HUES6 (cell line): ENCODE measurements at regions not wholly inside any gene's neighbourhood (a gene's known extent, or its start where the extent isn't known, plus 50 kb on each side); places are given as distances from the start of the nearest gene placed in this dataset.

Experiments used
- H3K27ac ChIP-seq: 2 replicates; pipeline ENCODE4 v1.7.0; 2013; ENCODE audit warnings: low read depth, mild to moderate bottlenecking, low read length, inconsistent platforms
- H3K27me3 ChIP-seq: 2 replicates; pipeline ENCODE4 v1.6.1; 2013; ENCODE audit warnings: low read length; ENCODE audit not compliant: control insufficient read depth, insufficient read depth
- H3K36me3 ChIP-seq: 2 replicates; pipeline ENCODE4 v1.6.1; 2013; ENCODE audit warnings: low read length; ENCODE audit not compliant: control insufficient read depth, insufficient read depth
- H3K4me1 ChIP-seq: 2 replicates; pipeline ENCODE4 v1.6.1; 2013; ENCODE audit warnings: low read length; ENCODE audit not compliant: control insufficient read depth, insufficient read depth
- H3K4me3 ChIP-seq: 2 replicates; pipeline ENCODE4 v1.5.1; 2013; ENCODE audit warnings: low read depth, low read length
- H3K9ac ChIP-seq: one replicate; pipeline ENCODE4 v1.6.1; 2013; ENCODE audit warnings: mild to moderate bottlenecking, low read length
- H3K9me3 ChIP-seq: 2 replicates; pipeline ENCODE4 v1.6.1; 2013; ENCODE audit warnings: low read depth, low read length; ENCODE audit not compliant: control insufficient read depth, insufficient read depth

DNA sequence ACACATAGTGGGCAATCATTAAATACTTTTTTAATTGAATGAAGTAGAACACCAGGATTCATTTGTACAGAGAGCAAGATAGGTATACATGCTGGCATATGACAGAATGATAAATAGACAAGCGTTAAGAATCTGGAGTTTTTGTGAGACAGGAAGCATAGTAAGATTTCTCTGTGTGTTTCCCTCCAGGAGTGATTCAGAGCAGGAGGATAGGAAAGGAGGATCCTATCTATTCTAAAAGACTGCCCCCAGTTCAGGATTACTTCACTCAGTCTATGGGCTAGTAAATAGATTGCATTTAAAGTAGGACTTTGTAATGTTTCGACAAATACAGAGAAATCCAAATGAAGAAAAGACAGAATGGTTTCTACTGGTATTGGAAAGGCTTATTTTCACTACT, 423.7 kb downstream of the PDGFC start:
- H3K4me1 ChIP-seq, result no peaks in the 10 kb centered on the region
- no peak overlapping the region for H3K27ac ChIP-seq
- no peaks in the 10 kb centered on the region for H3K27me3 ChIP-seq
- no peak overlapping the region for H3K9ac ChIP-seq
- no peak overlapping the region for H3K4me3 ChIP-seq
- no peaks in the 10 kb centered on the region for H3K36me3 ChIP-seq
- H3K9me3 ChIP-seq, result no peaks in the 10 kb centered on the region

GRCh38 chr4:156547439-156547838, 424.2 kb downstream of the PDGFC start:
- no peaks in the 10 kb centered on the region for H3K36me3 ChIP-seq
- no peak overlapping the region for H3K27ac ChIP-seq
- no peaks in the 10 kb centered on the region for H3K4me1 ChIP-seq
- H3K9me3 ChIP-seq, result no peaks in the 10 kb centered on the region
- no peak overlapping the region for H3K4me3 ChIP-seq
- no peak overlapping the region for H3K9ac ChIP-seq
- H3K27me3 ChIP-seq, result no peaks in the 10 kb centered on the region

- H3K27me3 ChIP-seq, result no peaks in the 10 kb centered on the region
- H3K36me3 ChIP-seq, result no peaks in the 10 kb centered on the region
- no peak overlapping the region for H3K4me3 ChIP-seq
- no peak overlapping the region for H3K27ac ChIP-seq
- no peak overlapping the region for H3K9ac ChIP-seq
- no peaks in the 10 kb centered on the region for H3K9me3 ChIP-seq
- no peaks in the 10 kb centered on the region for H3K4me1 ChIP-seq
These were observed 426.4 kb downstream of the PDGFC start for GRCh38 chr4:156545003-156545785.

- H3K36me3 ChIP-seq, result no peaks in the 10 kb centered on the region
- no peaks in the 10 kb centered on the region for H3K4me1 ChIP-seq
- H3K9me3 ChIP-seq, result no peaks in the 10 kb centered on the region
- H3K9ac ChIP-seq, result no peak overlapping the region
- H3K27me3 ChIP-seq, result no peaks in the 10 kb centered on the region
- H3K4me3 ChIP-seq, result no peak overlapping the region
- H3K27ac ChIP-seq, result no peak overlapping the region
These were observed 432.2 kb downstream of the PDGFC start for GRCh38 chr4:156539376-156539775.

DNA sequence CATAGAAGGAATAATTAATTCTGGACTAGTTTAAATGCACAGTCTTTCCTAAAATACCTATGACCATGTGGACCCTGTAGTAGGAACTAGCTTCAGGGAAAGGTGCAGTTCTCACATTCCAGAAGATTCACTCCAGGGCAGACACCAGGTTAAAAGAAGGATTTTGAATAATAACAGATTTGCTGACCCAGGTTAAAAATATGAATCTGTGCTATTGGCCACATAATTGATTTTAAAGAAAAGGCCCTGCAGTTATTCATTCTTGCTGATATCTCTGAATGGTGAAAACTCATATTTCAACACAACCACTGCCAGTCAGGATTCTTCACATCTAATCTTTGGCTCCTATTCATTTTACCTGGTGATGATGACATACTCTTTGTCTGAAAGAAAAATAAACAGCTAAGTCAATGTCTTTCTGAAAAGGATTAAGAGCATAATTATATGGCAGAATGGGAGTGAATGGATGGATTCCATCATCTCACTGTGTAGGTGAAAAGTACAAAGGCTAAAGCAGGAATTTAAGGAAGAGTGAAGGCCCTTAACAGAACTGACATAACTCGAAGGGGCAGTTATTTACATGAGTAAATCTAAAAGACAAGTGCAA, 432.8 kb downstream of the PDGFC start:
- no peaks in the 10 kb centered on the region for H3K9me3 ChIP-seq
- H3K36me3 ChIP-seq, result no peaks in the 10 kb centered on the region
- H3K27me3 ChIP-seq, result no peaks in the 10 kb centered on the region
- H3K27ac ChIP-seq, result no peak overlapping the region
- H3K9ac ChIP-seq, result no peak overlapping the region
- no peak overlapping the region for H3K4me3 ChIP-seq
- no peaks in the 10 kb centered on the region for H3K4me1 ChIP-seq

- no peak overlapping the region for H3K9ac ChIP-seq
- no peaks in the 10 kb centered on the region for H3K36me3 ChIP-seq
- H3K27ac ChIP-seq, result no peak overlapping the region
- no peaks in the 10 kb centered on the region for H3K27me3 ChIP-seq
- no peaks in the 10 kb centered on the region for H3K9me3 ChIP-seq
- H3K4me1 ChIP-seq, result no peaks in the 10 kb centered on the region
- H3K4me3 ChIP-seq, result no peak overlapping the region
These were observed 433.4 kb downstream of the PDGFC start for GRCh38 chr4:156538210-156538609.

- Histone ChIP-seq H3K9ac (no peak overlapping the region), H3K36me3 (no peaks in the 10 kb centered on the region), H3K27me3 (no peaks in the 10 kb centered on the region)
These were observed 434.3 kb downstream of the PDGFC start for GRCh38 chr4:156537286-156537685.

GRCh38 chr4:156536661-156537060, 434.9 kb downstream of the PDGFC start:
- Histone ChIP-seq H3K9ac (no peak overlapping the region), H3K27me3 (no peaks in the 10 kb centered on the region), H3K9me3 (no peaks in the 10 kb centered on the region), H3K27ac (no peak overlapping the region), H3K4me3 (no peak overlapping the region), H3K4me1 (no peaks in the 10 kb centered on the region), H3K36me3 (no peaks in the 10 kb centered on the region)

More at GRCh38 chr4:156537286-156537685, 434.3 kb downstream of the PDGFC start:
- no peaks in the 10 kb centered on the region for H3K9me3 ChIP-seq
- no peak overlapping the region for H3K27ac ChIP-seq
- H3K4me1 ChIP-seq, result no peaks in the 10 kb centered on the region
- H3K4me3 ChIP-seq, result no peak overlapping the region

DNA sequence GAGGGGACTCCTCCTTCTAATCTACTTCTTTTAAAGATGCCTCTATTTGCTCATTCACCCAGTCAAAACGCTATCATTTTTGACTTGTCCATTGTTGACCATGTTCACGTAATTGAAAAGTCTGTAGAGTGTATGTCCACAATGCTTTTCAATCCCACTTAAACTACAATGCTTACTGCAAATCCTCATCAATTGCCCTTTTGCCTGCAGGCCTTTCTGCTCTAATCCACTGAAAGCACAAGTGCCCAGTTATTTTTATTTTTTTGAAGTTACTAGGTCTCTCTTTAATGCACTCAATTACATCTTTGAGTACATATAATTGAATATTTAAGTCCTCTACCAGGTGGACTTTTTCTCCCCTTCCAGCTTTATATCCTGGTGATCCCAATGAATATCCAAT, 437.4 kb downstream of the PDGFC start:
- H3K27ac ChIP-seq, result no peak overlapping the region
- no peaks in the 10 kb centered on the region for H3K9me3 ChIP-seq
- H3K27me3 ChIP-seq, result no peaks in the 10 kb centered on the region
- H3K9ac ChIP-seq, result no peak overlapping the region
- no peaks in the 10 kb centered on the region for H3K4me1 ChIP-seq
- no peaks in the 10 kb centered on the region for H3K36me3 ChIP-seq
- H3K4me3 ChIP-seq, result no peak overlapping the region

DNA sequence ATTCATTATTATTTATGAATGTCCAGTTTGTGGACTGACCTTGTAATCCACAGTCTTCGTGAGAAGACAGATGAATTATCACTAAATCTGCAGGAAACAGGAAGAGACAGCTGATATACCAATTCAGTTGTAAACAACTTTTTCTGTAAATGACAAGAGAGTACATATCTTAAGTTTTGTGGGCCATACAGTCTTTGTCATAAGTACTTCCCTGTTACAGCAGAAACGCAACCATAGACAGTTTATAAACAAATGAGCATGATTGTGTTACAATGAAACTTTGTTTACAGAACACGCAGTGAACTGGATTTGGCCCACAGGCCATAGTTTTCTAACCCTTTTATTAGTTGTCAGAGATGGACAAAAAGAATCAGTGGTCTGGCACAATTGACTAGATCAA, 443.4 kb downstream of the PDGFC start:
- no peak overlapping the region for H3K27ac ChIP-seq
- H3K36me3 ChIP-seq, result no peaks in the 10 kb centered on the region
- H3K4me3 ChIP-seq, result no peak overlapping the region
- H3K4me1 ChIP-seq, result no peaks in the 10 kb centered on the region
- H3K27me3 ChIP-seq, result no peaks in the 10 kb centered on the region
- no peak overlapping the region for H3K9ac ChIP-seq
- H3K9me3 ChIP-seq, result no peaks in the 10 kb centered on the region

DNA sequence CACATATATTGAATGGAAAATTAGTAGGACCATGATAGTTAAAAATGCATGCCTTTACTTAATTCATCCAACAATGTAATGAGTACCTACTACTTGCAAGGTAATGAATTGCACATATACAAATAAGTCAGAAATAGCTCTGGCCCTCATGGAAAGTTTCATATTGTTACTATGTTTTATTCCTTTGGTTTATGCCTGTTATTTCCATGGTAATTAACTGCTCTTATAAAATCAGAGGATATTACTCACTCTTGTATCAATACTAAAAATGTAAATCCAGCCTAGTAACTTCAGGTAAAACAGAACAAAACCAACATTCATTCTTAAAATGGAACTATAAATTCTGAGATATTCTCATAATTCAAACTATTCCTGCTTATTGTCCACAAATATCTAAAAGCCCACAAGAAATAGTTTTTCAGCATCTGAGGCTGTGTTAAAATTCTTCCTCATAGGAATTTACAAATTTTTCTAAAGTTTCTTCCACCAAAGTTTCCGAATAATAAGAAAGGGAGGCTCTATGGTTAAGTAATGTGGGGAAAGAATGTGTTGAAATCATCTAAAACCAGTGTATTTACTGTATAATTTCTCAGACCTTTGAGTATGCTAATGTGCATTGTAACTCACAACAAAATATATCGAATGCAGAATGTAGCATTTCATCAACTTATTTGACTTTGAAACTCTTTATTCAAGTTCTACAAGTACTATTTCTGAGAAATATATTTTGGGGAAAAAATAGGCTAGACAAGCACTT, 444.2 kb downstream of the PDGFC start:
- Histone ChIP-seq H3K4me3 (no peak overlapping the region), H3K9ac (no peak overlapping the region), H3K9me3 (no peaks in the 10 kb centered on the region), H3K4me1 (no peaks in the 10 kb centered on the region), H3K27me3 (no peaks in the 10 kb centered on the region), H3K27ac (no peak overlapping the region), H3K36me3 (no peaks in the 10 kb centered on the region)
